ENCODE measurements at regions not wholly inside any gene's neighbourhood (a gene's known extent, or its start where the extent isn't known, plus 50 kb on each side); places are given as distances from the start of the nearest gene placed in this dataset.
"Not testable (repeated sequence)": the region's sequence is repeated elsewhere in the genome, so short reads cannot be mapped to it uniquely, and the experiment has no call there.

DNA sequence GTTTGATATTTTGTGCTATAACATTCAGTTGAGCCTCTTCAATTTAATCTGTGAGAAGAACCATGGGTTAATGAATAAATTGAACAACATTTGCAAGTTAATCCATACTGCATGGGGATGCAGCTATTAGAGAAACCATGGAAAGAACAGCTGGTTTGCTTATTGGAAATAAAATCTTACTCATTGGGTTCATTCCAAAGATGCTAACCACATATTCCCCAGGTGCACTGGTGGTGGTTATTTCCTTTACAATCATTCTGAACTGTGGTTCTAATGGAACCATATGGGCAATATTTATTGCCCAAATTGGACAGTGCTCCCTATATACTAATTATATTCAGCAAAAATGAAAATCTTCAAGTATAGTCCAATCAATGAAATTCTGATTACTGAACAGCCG lies 1200.4 kb upstream of the CDH2 start:
- intact Hi-C loops (cut with DNase I; ENCODE audit: low total_unique reads) = no loop called here

DNA sequence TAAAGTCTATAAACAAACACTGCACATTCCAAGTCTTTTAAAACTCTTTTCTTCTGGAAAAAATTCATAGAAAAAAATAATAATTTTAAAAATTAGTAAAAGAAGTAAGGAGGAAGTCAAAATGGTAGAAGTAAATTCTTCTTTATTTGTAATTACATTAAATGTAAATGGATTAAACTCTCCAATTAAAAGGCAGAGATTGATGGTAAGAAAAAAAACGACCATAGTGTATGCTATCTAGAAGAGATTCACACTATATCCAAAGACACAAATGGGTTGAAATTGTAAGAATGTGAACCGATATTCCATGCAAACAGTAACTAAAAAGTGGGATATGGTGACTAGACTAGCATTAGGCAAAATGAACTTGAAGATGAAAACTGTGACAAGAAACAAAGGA lies 1196.1 kb upstream of the CDH2 start:
- DNase-seq (ENCODE audit: low spot score in 2 of 2) = no peak
- WGBS, 2 donors = 65 to 79% methylated on average over 2 of the region's 2 CpGs
- TF ChIP-seq POLR2A (IDR thresholded peaks at IDR 0.05) = no peak
- TF ChIP-seq, protein P1, sequence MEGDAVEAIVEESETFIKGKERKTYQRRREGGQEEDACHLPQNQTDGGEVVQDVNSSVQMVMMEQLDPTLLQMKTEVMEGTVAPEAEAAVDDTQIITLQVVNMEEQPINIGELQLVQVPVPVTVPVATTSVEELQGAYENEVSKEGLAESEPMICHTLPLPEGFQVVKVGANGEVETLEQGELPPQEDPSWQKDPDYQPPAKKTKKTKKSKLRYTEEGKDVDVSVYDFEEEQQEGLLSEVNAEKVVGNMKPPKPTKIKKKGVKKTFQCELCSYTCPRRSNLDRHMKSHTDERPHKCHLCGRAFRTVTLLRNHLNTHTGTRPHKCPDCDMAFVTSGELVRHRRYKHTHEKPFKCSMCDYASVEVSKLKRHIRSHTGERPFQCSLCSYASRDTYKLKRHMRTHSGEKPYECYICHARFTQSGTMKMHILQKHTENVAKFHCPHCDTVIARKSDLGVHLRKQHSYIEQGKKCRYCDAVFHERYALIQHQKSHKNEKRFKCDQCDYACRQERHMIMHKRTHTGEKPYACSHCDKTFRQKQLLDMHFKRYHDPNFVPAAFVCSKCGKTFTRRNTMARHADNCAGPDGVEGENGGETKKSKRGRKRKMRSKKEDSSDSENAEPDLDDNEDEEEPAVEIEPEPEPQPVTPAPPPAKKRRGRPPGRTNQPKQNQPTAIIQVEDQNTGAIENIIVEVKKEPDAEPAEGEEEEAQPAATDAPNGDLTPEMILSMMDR (IDR thresholded peaks at IDR 0.05) = no peak
- no peak overlapping the region for H3K4me3 ChIP-seq (ENCODE audit: low read depth, poor library complexity, severe bottlenecking)
- intact Hi-C loops (cut with DNase I; ENCODE audit: low total_unique reads) = no loop called here

More for the DNA sequence above, 1200.4 kb upstream of the CDH2 start:
- DNase-seq (ENCODE audit: low spot score in 2 of 2) = no peak
- WGBS, 2 donors = 93 to 94% methylated on average over 1 of the region's 1 CpG
- TF ChIP-seq POLR2A (IDR thresholded peaks at IDR 0.05) = no peak
- TF ChIP-seq, protein P1 (IDR thresholded peaks at IDR 0.05) = no peak
- no peak overlapping the region for H3K4me3 ChIP-seq (ENCODE audit: low read depth, poor library complexity, severe bottlenecking)

DNA sequence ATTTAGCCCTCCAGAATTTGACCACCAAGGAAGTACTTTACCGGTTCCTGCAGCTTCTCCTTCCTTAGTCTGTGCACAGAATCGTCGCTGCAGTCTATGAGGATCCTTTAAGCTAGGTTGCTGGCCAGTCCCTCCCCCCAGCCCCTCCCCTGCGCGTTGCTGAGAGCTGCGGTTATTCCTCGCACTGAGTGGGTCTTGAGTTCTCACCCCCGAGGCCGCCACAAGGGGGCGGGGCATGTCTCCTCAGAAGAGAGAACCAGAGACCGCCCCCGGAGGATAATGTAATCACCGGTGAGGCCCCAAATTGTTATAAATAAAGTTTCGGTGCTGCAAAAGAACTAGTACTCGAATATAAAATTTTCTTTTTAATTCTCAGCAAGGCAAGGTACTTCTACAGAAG lies 1184.9 kb upstream of the CDH2 start:
- DNase-seq (ENCODE audit: low spot score in 2 of 2) = no peak
- no peak for TF ChIP-seq POLR2A (IDR thresholded peaks at IDR 0.05)
- TF ChIP-seq, protein P1 (IDR thresholded peaks at IDR 0.05) = no peak
- 92 to 95% methylated on average over 15 of the region's 15 CpGs for WGBS, 2 donors
- intact Hi-C loops (cut with DNase I; ENCODE audit: low total_unique reads) = no loop called here
- no peak overlapping the region for H3K4me3 ChIP-seq (ENCODE audit: low read depth, poor library complexity, severe bottlenecking)

DNA sequence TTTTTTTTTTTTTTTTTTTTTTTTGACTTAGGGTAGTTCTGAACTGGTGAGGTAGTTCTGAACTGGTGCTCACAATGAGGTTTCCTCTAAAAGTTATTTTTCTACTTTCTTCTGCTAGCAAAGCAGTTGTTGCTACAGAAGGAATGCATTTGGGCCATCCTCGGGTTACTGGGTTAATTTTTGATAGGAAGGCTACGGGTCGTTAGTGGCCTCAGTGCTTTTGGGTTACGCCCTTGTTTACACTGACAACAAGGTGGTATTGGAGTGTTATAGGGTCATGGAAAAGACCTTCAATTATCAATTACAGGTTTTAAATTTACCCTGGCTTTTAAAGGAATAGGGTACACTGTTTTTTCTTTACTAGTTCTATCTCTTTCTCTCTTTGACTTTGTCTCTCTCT lies 1183.7 kb upstream of the CDH2 start:
- H3K4me3 ChIP-seq (ENCODE audit: low read depth, poor library complexity, severe bottlenecking); DNase-seq (ENCODE audit: low spot score in 2 of 2); intact Hi-C loops (cut with DNase I; ENCODE audit: low total_unique reads): not testable (repeated sequence)
- 73 to 76% methylated on average over 4 of the region's 4 CpGs for WGBS, 2 donors

DNA sequence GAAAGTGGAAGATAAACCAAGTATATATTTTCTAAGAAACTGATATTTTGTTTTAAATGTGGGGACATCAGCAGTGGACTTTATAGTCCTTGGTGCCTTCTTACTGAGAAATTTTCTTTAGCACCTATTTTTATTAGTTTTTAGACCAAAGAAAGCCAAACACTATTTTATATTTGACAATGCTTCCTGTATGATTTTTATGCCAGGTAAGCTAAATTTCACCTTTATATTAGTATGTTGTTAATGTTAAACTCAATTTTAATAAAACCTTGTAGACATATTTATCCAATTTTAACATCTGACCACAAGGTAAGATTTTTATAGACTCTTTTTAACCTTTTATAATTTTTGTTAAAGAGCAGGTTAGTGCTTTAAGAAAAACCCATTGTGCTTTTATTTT lies 1182.3 kb upstream of the CDH2 start:
- H3K4me3 ChIP-seq (ENCODE audit: low read depth, poor library complexity, severe bottlenecking); DNase-seq (ENCODE audit: low spot score in 2 of 2); intact Hi-C loops (cut with DNase I; ENCODE audit: low total_unique reads): not testable (repeated sequence)

DNA sequence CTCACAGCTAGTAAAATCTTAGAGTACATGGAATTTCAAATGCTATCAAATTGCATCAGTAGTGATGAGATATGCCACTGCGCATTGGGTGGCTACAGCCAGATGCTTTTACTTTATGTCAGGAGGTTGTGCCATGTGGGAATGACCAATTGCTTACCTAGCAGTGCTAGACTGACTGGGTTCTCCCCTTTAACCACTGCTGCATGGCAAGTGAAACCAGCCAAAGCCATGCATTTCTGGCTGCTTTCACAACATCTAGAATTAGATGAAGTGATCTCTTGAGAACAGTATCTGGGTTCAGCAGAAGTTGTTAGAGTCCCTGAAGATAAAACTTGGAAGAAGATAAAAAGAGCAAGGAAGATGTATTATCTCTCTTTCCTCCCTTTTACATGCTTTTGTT lies 1174.2 kb upstream of the CDH2 start:
- TF ChIP-seq, protein P1 (IDR thresholded peaks at IDR 0.05) = no peak
- no peak for TF ChIP-seq POLR2A (IDR thresholded peaks at IDR 0.05)
- no peak for DNase-seq (ENCODE audit: low spot score in 2 of 2)
- 92 to 95% methylated on average over 1 of the region's 1 CpG for WGBS, 2 donors
- no peak overlapping the region for H3K4me3 ChIP-seq (ENCODE audit: low read depth, poor library complexity, severe bottlenecking)
- intact Hi-C loops (cut with DNase I; ENCODE audit: low total_unique reads) = no loop called here

DNA sequence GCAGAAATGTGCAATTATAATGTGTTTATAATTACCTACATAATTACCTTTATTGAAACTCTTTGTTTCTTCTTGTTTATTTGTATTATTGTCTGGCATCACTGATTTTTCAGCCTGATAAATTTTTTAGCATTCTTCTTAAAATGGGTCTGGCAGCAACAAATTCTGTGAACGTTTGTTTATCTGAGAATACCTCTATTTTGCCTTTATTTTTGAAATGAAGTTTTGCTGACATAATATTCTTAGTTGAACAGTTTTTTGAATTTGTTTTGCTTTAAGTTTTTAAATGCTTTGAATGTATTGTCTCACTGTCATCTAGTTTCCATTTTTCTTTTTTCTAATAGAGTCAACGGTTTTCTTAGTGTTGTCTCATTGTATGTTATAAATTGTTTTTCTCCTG lies 1152.0 kb upstream of the CDH2 start:
- TF ChIP-seq POLR2A (IDR thresholded peaks at IDR 0.05) = no peak
- TF ChIP-seq, protein P1 (IDR thresholded peaks at IDR 0.05) = no peak
- no peak for DNase-seq (ENCODE audit: low spot score in 2 of 2)
- no peak overlapping the region for H3K4me3 ChIP-seq (ENCODE audit: low read depth, poor library complexity, severe bottlenecking)
- WGBS, 2 donors = 76 to 78% methylated on average over 2 of the region's 2 CpGs
- intact Hi-C loops (cut with DNase I; ENCODE audit: low total_unique reads) = no loop called here

All from lower leg skin (tissue), 4 donors.